ENCODE measurements at regions not wholly inside any gene's neighbourhood (a gene's known extent, or its start where the extent isn't known, plus 50 kb on each side); places are given as distances from the start of the nearest gene placed in this dataset.

DNA sequence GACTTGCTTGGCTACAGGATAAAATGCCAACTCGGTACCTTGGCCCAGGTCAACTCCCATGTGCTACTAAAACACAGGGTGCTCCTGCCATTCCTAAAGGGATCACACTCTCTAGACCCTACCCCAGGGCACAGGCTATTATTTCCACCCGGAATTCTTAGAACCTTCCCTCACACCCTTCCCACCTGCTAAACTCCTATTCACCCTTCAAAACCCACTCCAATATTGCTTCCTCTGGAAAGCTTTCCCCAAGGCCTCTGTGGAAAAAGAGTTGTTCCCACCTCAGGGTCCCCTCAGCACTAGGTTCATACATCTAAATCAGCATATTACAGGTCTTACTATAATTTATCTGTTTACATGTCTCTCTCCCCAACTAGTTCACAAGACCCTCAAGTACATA, 75.0 kb upstream of the TANC1 start:
- TF ChIP-seq, protein P1, sequence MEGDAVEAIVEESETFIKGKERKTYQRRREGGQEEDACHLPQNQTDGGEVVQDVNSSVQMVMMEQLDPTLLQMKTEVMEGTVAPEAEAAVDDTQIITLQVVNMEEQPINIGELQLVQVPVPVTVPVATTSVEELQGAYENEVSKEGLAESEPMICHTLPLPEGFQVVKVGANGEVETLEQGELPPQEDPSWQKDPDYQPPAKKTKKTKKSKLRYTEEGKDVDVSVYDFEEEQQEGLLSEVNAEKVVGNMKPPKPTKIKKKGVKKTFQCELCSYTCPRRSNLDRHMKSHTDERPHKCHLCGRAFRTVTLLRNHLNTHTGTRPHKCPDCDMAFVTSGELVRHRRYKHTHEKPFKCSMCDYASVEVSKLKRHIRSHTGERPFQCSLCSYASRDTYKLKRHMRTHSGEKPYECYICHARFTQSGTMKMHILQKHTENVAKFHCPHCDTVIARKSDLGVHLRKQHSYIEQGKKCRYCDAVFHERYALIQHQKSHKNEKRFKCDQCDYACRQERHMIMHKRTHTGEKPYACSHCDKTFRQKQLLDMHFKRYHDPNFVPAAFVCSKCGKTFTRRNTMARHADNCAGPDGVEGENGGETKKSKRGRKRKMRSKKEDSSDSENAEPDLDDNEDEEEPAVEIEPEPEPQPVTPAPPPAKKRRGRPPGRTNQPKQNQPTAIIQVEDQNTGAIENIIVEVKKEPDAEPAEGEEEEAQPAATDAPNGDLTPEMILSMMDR (IDR thresholded peaks at IDR 0.05), result no peak
- TF ChIP-seq EZH2 (IDR thresholded peaks at IDR 0.05; ENCODE audit: borderline replicate concordance, insufficient read depth, low read depth, low read length, poor library complexity, severe bottlenecking), result no peak

Measured in B cell (primary cell).